Brain microvascular endothelial cell (primary cell): ENCODE measurements at regions not wholly inside any gene's neighbourhood (a gene's known extent, or its start where the extent isn't known, plus 50 kb on each side); places are given as distances from the start of the nearest gene placed in this dataset.

Source experiments
- DNase-seq: peaks from one replicate; pipeline ENCODE4 v3.0.0-alpha.2; 2020
- H3K27ac ChIP-seq: fragments of 250-450 bp; sonication (Bioruptor Pico); 2 replicates; pipeline ENCODE4 v1.5.1; 2020; ENCODE audit warnings: mild to moderate bottlenecking, moderate library complexity
- H3K27me3 ChIP-seq: fragments of 250-450 bp; sonication (Bioruptor Pico); replicated peaks from 2 replicates; pipeline ENCODE4 v1.5.1; 2020; ENCODE audit warnings: mild to moderate bottlenecking
- H3K36me3 ChIP-seq: fragments of 250-450 bp; sonication (Bioruptor Pico); replicated peaks from 2 replicates; pipeline ENCODE4 v1.5.1; 2020; ENCODE audit warnings: mild to moderate bottlenecking
- H3K4me3 ChIP-seq: 2 replicates; pipeline ENCODE4 v1.5.1; 2011; ENCODE audit warnings: low read depth, mild to moderate bottlenecking, control low read depth, low read length, moderate library complexity
- in situ Hi-C: cut with HindIII; loops from 2 replicates; pipeline ENCODE4 v1.10.0; 2017; ENCODE audit warnings: low sequenced_read_pairs, low pct_ligation_motif_present
- TF ChIP-seq, protein P1 (sequence below): IDR thresholded peaks from 2 replicates; pipeline ENCODE4 v1.5.1; 2011; ENCODE audit warnings: low read depth, mild to moderate bottlenecking, moderate library complexity, low read length, control low read depth, inconsistent platforms; ENCODE audit errors: missing control alignments

GRCh38 chr18:45237343-45238098 lies 377.8 kb upstream of the SLC14A2 start:
- Histone ChIP-seq H3K36me3 (no peaks in the 10 kb centered on the region), H3K4me3 (no peak overlapping the region), H3K27me3 (no peaks in the 10 kb centered on the region), H3K27ac (no peak overlapping the region)
- DNase-seq = no peak
- in situ Hi-C loops = no loop called here
- TF ChIP-seq, protein P1, sequence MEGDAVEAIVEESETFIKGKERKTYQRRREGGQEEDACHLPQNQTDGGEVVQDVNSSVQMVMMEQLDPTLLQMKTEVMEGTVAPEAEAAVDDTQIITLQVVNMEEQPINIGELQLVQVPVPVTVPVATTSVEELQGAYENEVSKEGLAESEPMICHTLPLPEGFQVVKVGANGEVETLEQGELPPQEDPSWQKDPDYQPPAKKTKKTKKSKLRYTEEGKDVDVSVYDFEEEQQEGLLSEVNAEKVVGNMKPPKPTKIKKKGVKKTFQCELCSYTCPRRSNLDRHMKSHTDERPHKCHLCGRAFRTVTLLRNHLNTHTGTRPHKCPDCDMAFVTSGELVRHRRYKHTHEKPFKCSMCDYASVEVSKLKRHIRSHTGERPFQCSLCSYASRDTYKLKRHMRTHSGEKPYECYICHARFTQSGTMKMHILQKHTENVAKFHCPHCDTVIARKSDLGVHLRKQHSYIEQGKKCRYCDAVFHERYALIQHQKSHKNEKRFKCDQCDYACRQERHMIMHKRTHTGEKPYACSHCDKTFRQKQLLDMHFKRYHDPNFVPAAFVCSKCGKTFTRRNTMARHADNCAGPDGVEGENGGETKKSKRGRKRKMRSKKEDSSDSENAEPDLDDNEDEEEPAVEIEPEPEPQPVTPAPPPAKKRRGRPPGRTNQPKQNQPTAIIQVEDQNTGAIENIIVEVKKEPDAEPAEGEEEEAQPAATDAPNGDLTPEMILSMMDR = no peak

DNA sequence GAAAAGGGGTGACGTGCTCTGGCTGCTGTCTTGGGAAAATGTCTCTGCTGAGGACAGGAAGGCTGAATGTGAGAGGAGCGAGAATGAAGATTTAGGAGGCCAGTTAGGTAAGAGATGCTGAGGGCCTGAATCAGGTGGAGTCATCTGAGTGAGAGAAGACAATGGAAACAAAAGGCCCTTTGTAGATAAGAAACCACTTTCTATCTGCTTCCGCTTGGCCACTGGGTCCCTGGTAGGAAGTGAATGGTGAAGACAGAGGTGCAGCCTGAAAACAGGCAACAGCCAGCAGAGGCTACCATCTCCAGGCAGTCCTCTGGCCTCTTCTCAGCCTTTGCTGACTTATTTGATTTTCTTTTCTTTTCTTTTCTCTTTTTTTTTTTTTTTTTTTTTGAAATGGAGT lies 374.0 kb upstream of the SLC14A2 start:
- no peak overlapping the region for H3K27ac ChIP-seq
- TF ChIP-seq, protein P1 = no peak
- no peaks in the 10 kb centered on the region for H3K36me3 ChIP-seq
- no peak for DNase-seq
- H3K27me3 ChIP-seq = no peaks in the 10 kb centered on the region
- H3K4me3 ChIP-seq = no peak overlapping the region
- in situ Hi-C loops = no loop called here

GRCh38 chr18:45241982-45242565 lies 373.2 kb upstream of the SLC14A2 start:
- in situ Hi-C loops = no loop called here
- Histone ChIP-seq H3K4me3 (no peak overlapping the region), H3K27me3 (no peaks in the 10 kb centered on the region), H3K27ac (no peak overlapping the region), H3K36me3 (no peaks in the 10 kb centered on the region)
- no peak for DNase-seq
- TF ChIP-seq, protein P1 = no peak

DNA sequence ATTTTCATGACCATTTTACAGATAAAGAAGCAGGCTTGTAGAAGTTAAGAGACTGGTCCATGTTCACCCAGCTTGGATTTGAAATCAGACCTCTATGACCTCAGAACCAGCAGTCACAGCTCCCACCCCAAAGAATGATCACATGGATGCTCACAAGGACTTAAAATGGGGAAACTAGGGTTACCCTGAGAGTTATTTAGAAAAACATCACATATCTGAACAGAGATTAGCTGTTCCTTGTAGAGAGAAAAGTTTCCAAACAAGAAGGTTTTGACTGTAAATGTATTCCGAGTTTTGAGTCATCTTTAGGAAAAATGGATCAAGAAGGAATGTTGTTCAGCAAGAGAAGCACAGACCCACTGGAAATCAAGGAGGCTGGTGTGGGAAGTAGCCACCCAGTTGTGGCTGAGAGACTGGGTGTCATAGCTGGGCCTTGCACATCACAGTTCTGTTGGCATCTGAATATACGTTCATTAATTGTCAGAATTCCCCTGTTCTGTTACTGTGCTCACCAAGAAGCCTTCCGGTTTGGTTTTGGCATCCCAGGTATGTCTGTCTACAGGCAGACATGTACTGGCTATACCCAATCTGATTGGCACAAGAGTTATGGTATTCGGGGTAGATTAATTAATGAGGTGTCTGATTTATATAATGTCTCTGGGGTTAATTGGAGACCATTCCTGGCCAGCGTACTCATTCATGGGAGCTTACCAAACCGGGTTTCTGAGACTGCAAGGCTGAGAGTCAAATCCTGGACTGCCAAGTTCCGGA lies 371.8 kb upstream of the SLC14A2 start:
- DNase-seq = no peak
- in situ Hi-C loops = no loop called here
- TF ChIP-seq, protein P1 = no peak
- Histone ChIP-seq H3K4me3 (no peak overlapping the region), H3K36me3 (no peaks in the 10 kb centered on the region), H3K27ac (no peak overlapping the region), H3K27me3 (no peaks in the 10 kb centered on the region)

DNA sequence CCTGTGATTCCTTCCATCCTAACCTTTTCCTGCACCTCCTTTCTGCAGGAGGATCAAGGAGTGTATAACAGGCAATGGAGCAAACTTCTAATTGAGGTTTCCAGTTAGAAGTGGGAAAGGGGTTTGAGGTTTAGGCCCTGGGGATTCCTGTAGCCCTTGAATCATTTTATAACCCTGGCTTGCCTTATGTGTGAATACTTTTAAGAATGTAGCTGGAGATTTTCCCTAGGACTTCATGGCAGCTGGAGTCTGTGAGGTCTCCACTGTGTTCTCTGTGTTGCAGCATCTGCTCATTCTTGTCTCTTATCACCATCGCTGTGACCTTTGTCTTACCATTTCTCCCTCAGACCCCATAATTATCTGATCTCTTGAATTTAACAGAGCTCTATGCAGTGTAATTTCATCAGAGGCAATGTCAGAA lies 370.2 kb upstream of the SLC14A2 start:
- H3K27ac ChIP-seq = no peak overlapping the region

More for the DNA sequence above, 370.2 kb upstream of the SLC14A2 start:
- TF ChIP-seq, protein P1 = no peak
- Histone ChIP-seq H3K4me3 (no peak overlapping the region), H3K36me3 (no peaks in the 10 kb centered on the region), H3K27me3 (no peaks in the 10 kb centered on the region)
- no peak for DNase-seq
- in situ Hi-C loops = no loop called here
